ENCODE measurements at regions not wholly inside any gene's neighbourhood (a gene's known extent, or its start where the extent isn't known, plus 50 kb on each side); places are given as distances from the start of the nearest gene placed in this dataset.

DNA sequence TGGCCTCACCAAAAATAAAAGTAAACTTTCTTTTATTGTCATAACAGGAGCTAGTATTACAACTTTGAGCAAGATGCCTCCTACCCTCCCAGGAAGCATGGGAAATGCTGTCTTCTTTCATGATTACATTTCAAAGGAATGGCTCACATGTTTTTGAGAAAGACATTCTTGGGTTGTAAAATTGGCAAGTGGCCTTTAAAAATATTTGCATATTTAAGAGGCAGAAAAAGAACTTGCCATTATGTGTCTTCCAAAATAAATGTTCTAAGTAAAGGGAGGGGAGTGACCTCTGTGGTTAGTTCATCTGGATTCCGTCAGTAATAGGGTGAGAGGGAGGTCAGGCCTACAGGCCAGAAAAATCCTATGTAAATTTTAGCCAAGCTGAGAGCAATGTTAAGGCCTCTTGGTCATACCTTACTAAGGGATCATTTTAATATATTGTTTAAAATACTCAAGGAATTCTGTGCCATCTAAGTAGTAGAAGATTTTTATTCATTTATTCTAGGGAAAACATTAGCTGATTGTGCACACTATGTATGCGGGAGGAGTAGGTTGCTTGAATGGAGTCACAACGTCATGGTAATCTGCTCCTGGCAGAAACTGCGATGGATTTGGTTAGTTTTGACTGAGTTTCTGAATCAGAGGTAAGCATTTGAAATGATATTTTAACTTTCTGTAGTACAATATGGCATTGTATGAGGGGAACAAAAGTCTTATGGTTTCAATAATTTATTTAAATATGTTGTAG is 1485.7 kb upstream of the CDH9 start:
- Histone ChIP-seq H3K4me3 (no peak overlapping the region), H3K4me1 (no peaks in the 10 kb centered on the region), H3K27ac (no peak overlapping the region), H3K36me3 (no peaks in the 10 kb centered on the region), H3K9me3 (no peaks in the 10 kb centered on the region), H3K27me3 (no peaks in the 10 kb centered on the region)
- TF ChIP-seq CTCF (IDR thresholded peaks at IDR 0.05): no peak
- DNase-seq (ENCODE audit: low spot score): no peak

DNA sequence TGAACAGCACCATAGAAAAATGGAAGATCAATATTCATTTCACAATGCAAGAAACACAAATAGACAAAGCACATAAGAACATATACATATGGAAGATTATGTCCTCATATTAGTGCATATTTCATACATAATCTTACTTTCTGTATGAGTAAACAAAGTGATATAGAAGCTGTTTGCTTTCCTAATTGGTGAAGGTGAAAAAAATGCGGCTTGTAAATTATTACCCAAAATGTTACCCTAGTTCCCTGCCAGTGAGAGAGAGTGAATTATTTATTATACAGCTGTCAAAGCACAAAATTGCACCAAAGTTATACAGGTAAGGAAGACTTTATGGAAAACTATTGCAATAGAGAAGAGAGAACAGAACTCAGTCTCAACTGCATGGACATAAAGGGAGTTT is 1485.0 kb upstream of the CDH9 start:
- no peak for DNase-seq (ENCODE audit: low spot score)
- no peak overlapping the region for H3K4me3 ChIP-seq
- no peaks in the 10 kb centered on the region for H3K4me1 ChIP-seq
- H3K27me3 ChIP-seq: no peaks in the 10 kb centered on the region
- H3K36me3 ChIP-seq: no peaks in the 10 kb centered on the region
- no peaks in the 10 kb centered on the region for H3K9me3 ChIP-seq
- no peak for TF ChIP-seq CTCF (IDR thresholded peaks at IDR 0.05)
- no peak overlapping the region for H3K27ac ChIP-seq

GRCh38 chr5:28517691-28518090 is 1479.3 kb upstream of the CDH9 start:
- no peaks in the 10 kb centered on the region for H3K36me3 ChIP-seq
- no peaks in the 10 kb centered on the region for H3K27me3 ChIP-seq
- no peak overlapping the region for H3K4me3 ChIP-seq
- no peak for DNase-seq (ENCODE audit: low spot score)
- no peaks in the 10 kb centered on the region for H3K4me1 ChIP-seq
- no peaks in the 10 kb centered on the region for H3K9me3 ChIP-seq
- no peak for TF ChIP-seq CTCF (IDR thresholded peaks at IDR 0.05)
- no peak overlapping the region for H3K27ac ChIP-seq

DNA sequence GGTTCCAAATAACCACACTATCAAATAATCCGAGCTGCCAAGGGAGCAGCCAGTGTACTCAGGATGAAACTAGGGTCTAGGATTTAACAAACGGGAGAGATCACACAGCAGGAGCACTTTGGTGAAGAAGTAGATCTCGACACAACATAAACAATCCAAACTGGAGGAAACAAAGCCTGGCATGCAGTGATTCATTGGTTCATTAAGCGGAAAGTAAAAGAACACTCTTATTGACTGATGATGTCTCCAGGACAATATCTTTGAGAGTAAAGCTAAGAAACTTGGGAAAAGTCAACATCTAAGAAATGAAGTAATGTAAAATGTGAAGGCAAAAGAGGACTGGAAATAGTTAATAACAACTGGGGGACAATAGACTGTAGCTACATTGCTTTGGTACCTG is 1478.3 kb upstream of the CDH9 start:
- Histone ChIP-seq H3K27ac (no peak overlapping the region), H3K27me3 (no peaks in the 10 kb centered on the region), H3K4me1 (no peaks in the 10 kb centered on the region), H3K9me3 (no peaks in the 10 kb centered on the region), H3K4me3 (no peak overlapping the region), H3K36me3 (no peaks in the 10 kb centered on the region)
- TF ChIP-seq CTCF (IDR thresholded peaks at IDR 0.05): no peak
- no peak for DNase-seq (ENCODE audit: low spot score)

DNA sequence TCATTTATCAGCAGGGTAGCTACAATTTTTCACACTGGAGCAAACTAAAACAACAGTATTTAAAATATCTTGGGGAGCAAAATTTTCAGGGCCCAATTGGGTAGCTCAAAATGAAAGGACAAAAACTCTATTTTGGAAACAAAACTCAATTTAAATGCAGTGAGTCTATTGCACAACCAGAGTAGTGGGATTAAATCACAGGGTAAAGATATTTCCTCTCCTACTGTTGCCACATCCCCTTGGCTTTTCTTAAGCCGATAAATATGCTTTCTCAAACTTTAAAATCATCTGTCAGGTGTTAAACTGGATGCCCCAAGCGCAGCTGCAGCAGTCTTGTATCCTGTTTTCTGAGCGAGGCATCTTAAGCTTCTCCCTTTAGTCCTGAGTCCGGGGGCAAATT is 1474.3 kb upstream of the CDH9 start:
- no peaks in the 10 kb centered on the region for H3K9me3 ChIP-seq
- no peak for DNase-seq (ENCODE audit: low spot score)
- H3K4me3 ChIP-seq: no peak overlapping the region
- H3K27ac ChIP-seq: no peak overlapping the region
- H3K4me1 ChIP-seq: no peaks in the 10 kb centered on the region
- no peaks in the 10 kb centered on the region for H3K36me3 ChIP-seq
- no peak for TF ChIP-seq CTCF (IDR thresholded peaks at IDR 0.05)
- no peaks in the 10 kb centered on the region for H3K27me3 ChIP-seq

DNA sequence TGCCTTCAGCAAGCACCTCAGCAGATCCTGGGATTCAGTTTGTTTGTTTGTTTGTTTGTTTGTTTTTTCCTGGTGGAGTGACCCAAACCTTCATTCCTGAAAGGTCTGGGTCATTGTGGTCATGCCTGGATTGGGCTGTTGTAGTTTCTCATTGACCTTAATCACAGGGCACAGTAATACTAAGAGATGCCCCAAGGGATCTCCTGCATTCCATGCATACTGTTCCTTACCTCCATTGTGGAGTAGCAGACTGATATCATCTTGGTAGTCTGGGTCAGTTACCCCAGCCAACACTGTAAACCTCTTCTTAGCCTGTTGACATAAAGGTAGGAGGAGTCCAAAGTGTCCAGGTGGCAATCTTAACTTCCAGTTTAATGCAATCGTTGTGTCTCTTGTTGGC is 1466.7 kb upstream of the CDH9 start:
- Histone ChIP-seq H3K4me3 (no peak overlapping the region), H3K36me3 (no peaks in the 10 kb centered on the region), H3K4me1 (no peaks in the 10 kb centered on the region), H3K9me3 (no peaks in the 10 kb centered on the region), H3K27ac (no peak overlapping the region), H3K27me3 (no peaks in the 10 kb centered on the region)
- DNase-seq (ENCODE audit: low spot score): no peak
- TF ChIP-seq CTCF (IDR thresholded peaks at IDR 0.05): no peak
